Endothelial cell of umbilical vein (primary cell): ENCODE measurements at regions not wholly inside any gene's neighbourhood (a gene's known extent, or its start where the extent isn't known, plus 50 kb on each side); places are given as distances from the start of the nearest gene placed in this dataset.

Experiments used
- BruUV-seq: library from RNA; stranded (reverse); fragments of 400-500 nt; replicated peaks from 2 replicates; lab custom pipeline; 2021; lab: Mats Ljungman, UMichigan
- CTCF ChIA-PET: fragments of 300-600, 350-600 bp; sonication (Branson Sonifier 250); formaldehyde crosslinking; loops from one replicate; lab custom pipeline; 2021; ENCODE audit warnings: antibody characterized with exemption, inconsistent platforms; lab: Charles Lee
- POLR2A ChIA-PET: fragments of 300-600, 350-600 bp; sonication (Branson Sonifier 250); formaldehyde crosslinking; loops from one replicate; lab custom pipeline; 2021; ENCODE audit warnings: antibody characterized with exemption, inconsistent platforms; lab: Charles Lee
- DNase-seq: peaks from one replicate; pipeline ENCODE4 v3.0.0-alpha.2; 2011; ENCODE audit warnings: low read depth, low spot score
- FAIRE-seq: peaks from 2 replicates; lab custom pipeline; 2011; peaks lifted over from hg19 to GRCh38; lab: Jason Lieb, UNC
- H2AFZ ChIP-seq: 2 replicates; pipeline ENCODE4 v1.6.0; 2012; ENCODE audit warnings: low read depth, low read length, control low read depth, inconsistent platforms
- H3K27ac ChIP-seq: 2 replicates; pipeline ENCODE4 v1.5.1; 2011; ENCODE audit warnings: low read depth, mild to moderate bottlenecking, control low read depth, low read length, moderate library complexity; ENCODE audit not compliant: insufficient read depth
- H3K27me3 ChIP-seq, 2 experiments: 2 replicates each; pipeline versions ENCODE4 v1.6.0 to v1.6.1; 2011; ENCODE audit warnings: low read length in 2 of 2, mixed read lengths in 1 of 2; ENCODE audit not compliant: control insufficient read depth in 2 of 2, insufficient read depth in 2 of 2
- H3K36me3 ChIP-seq, 2 experiments: 2 replicates in 1 of 2; 3 replicates in 1 of 2; pipeline ENCODE4 v1.5.1; 2011; ENCODE audit warnings: low read length in 2 of 2, mild to moderate bottlenecking in 1 of 2, moderate library complexity in 1 of 2; ENCODE audit not compliant: control insufficient read depth in 2 of 2, insufficient read depth in 2 of 2; ENCODE audit errors: extremely low read depth in 1 of 2
- H3K4me1 ChIP-seq: 3 replicates; pipeline ENCODE4 v1.5.1; 2011; ENCODE audit warnings: mild to moderate bottlenecking, low read length; ENCODE audit not compliant: control insufficient read depth, insufficient read depth; ENCODE audit errors: extremely low read depth
- H3K4me2 ChIP-seq: 2 replicates; pipeline ENCODE4 v1.6.1; 2011; ENCODE audit warnings: low read length, control low read depth, mixed read lengths; ENCODE audit not compliant: insufficient read depth
- H3K4me3 ChIP-seq, 3 experiments: fragments of 200-600 bp in 1 of 3; sonication (generic), shearing (Covaris generic) in 1 of 3; replicated peaks in 1 of 3; 2 replicates each; pipeline ENCODE4 v1.5.1; 2011 to 2016; ENCODE audit warnings: control low read depth in 3 of 3, low read length in 3 of 3, mild to moderate bottlenecking in 2 of 3, inconsistent platforms in 1 of 3, low read depth in 1 of 3, moderate library complexity in 1 of 3; ENCODE audit not compliant: insufficient read depth in 1 of 3
- H3K79me2 ChIP-seq: 2 replicates; pipeline ENCODE4 v1.6.0; 2012; ENCODE audit warnings: low read length, inconsistent platforms; ENCODE audit not compliant: control insufficient read depth, insufficient read depth
- H3K9ac ChIP-seq: replicated peaks from 2 replicates; pipeline ENCODE3; 2011; ENCODE audit warnings: low read length, control low read depth; ENCODE audit not compliant: insufficient read depth; ENCODE audit errors: extremely low read depth
- H3K9me1 ChIP-seq: replicated peaks from 3 replicates; pipeline ENCODE4 v1.6.0; 2011; ENCODE audit warnings: mild to moderate bottlenecking, low read length; ENCODE audit not compliant: control insufficient read depth, insufficient read depth; ENCODE audit errors: extremely low read depth
- H3K9me3 ChIP-seq: replicated peaks from 2 replicates; pipeline ENCODE4 v1.5.1; 2012; ENCODE audit warnings: low read length, inconsistent platforms; ENCODE audit not compliant: control insufficient read depth, insufficient read depth
- H4K20me1 ChIP-seq: replicated peaks from 2 replicates; pipeline ENCODE3; 2011; ENCODE audit warnings: mild to moderate bottlenecking, low read length; ENCODE audit not compliant: control insufficient read depth, insufficient read depth; ENCODE audit errors: extremely low read depth
- CTCF ChIP-seq, 2 donors: IDR thresholded peaks; 1 replicate in 1 of 2; 2 replicates in 1 of 2; pipeline ENCODE4 v1.5.1; 2011; ENCODE audit warnings: low read length in 2 of 2, mild to moderate bottlenecking in 2 of 2, moderate library complexity in 2 of 2, control low read depth in 1 of 2, inconsistent platforms in 1 of 2, low read depth in 1 of 2; ENCODE audit not compliant: insufficient read depth in 1 of 2; ENCODE audit errors: extremely low read depth in 1 of 2
- EZH2 ChIP-seq: IDR thresholded peaks from 2 replicates; pipeline ENCODE4 v1.6.1; 2012; ENCODE audit warnings: borderline replicate concordance, low read depth, mild to moderate bottlenecking, moderate library complexity, low read length, inconsistent platforms; ENCODE audit not compliant: severe bottlenecking
- FOS ChIP-seq: IDR thresholded peaks from 2 replicates; pipeline ENCODE4 v1.6.1; 2011; ENCODE audit warnings: mild to moderate bottlenecking, low read length, moderate library complexity, borderline replicate concordance; ENCODE audit not compliant: insufficient read depth
- GATA2 ChIP-seq: IDR thresholded peaks from 2 replicates; pipeline ENCODE4 v1.7.0; 2011; ENCODE audit warnings: low read depth, mild to moderate bottlenecking, moderate library complexity, mixed read lengths, low read length; ENCODE audit not compliant: insufficient read length, insufficient read depth
- JUN ChIP-seq: IDR thresholded peaks from 2 replicates; pipeline ENCODE4 v1.6.1; 2011; ENCODE audit warnings: borderline replicate concordance, low read depth; ENCODE audit not compliant: insufficient read length, insufficient read depth
- MYC ChIP-seq: IDR thresholded peaks from one replicate; pipeline ENCODE4 v1.6.1; 2011; ENCODE audit warnings: mild to moderate bottlenecking, low read depth, low read length
- POLR2A ChIP-seq: IDR thresholded peaks from 2 replicates; pipeline ENCODE4 v1.6.1; 2012; ENCODE audit warnings: low read depth, mild to moderate bottlenecking, control low read depth, low read length
- POLR2AphosphoS5 ChIP-seq: IDR thresholded peaks from 2 replicates; pipeline ENCODE4 v1.6.1; 2012; ENCODE audit warnings: low read depth, mild to moderate bottlenecking, control low read depth, low read length, moderate library complexity; ENCODE audit not compliant: insufficient read depth
- dilution Hi-C: fragments of 300-500 bp; cut with MboI; formaldehyde crosslinking; loops from one replicate; pipeline ENCODE4 v1.15.0; 2019; ENCODE audit warnings: low sequenced_read_pairs; ENCODE audit not compliant: extremely low pct_ligation_motif_present
- intact Hi-C: fragments of 100-400 bp; cut with micrococcal nuclease; formaldehyde crosslinking; loops from one replicate; pipeline ENCODE4 v1.10.0; 2022
- TF ChIP-seq, protein P1 (sequence below): IDR thresholded peaks from 2 replicates; pipeline ENCODE4 v1.6.1; 2011; ENCODE audit not compliant: insufficient read depth, insufficient read length

DNA sequence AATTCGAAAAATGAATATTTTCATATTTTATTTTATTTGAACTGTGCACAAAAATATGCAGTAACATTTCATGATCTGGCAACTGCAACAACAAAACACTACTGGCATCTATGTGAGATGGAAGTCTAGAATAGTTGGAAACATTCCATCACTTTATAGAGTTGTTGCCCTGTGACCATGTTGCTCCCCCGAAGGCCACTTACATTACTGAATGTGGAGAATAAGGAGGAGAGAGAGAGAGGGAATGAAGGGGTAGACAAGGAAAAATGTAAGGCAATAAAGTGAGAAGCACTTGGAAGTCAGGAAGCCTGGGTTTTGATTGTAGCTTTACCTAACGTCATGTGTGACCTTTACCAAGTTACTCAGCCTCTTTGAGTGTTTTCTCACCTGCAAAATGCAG, 437.2 kb upstream of the EDIL3 start:
- no peak overlapping the region for H3K4me2 ChIP-seq
- no peaks in the 10 kb centered on the region for H3K9me1 ChIP-seq
- H3K27me3 ChIP-seq, result no peaks in the 10 kb centered on the region
- no peaks in the 10 kb centered on the region for H3K4me1 ChIP-seq
- POLR2A ChIA-PET, result no interaction called here
- H3K9ac ChIP-seq, result no peak overlapping the region
- CTCF ChIA-PET, result no interaction called here
- intact Hi-C loops (no loop called here), dilution Hi-C loops (no loop called here)
- no peak overlapping the region for H3K27ac ChIP-seq
- FAIRE-seq (no peak), DNase-seq (no peak)
- H4K20me1 ChIP-seq, result no peaks in the 10 kb centered on the region
- H3K4me3 ChIP-seq, result no peak overlapping the region
- H3K36me3 ChIP-seq, result no peaks in the 10 kb centered on the region
- no peak overlapping the region for H2AFZ ChIP-seq
- BruUV-seq, result no TSS peak
- no peaks in the 10 kb centered on the region for H3K9me3 ChIP-seq
- TF ChIP-seq POLR2AphosphoS5 (no peak), EZH2 (no peak), FOS (no peak), POLR2A (no peak)
- TF ChIP-seq, protein P1, sequence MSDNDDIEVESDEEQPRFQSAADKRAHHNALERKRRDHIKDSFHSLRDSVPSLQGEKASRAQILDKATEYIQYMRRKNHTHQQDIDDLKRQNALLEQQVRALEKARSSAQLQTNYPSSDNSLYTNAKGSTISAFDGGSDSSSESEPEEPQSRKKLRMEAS, result no peak
- H3K79me2 ChIP-seq, result no peaks in the 10 kb centered on the region

DNA sequence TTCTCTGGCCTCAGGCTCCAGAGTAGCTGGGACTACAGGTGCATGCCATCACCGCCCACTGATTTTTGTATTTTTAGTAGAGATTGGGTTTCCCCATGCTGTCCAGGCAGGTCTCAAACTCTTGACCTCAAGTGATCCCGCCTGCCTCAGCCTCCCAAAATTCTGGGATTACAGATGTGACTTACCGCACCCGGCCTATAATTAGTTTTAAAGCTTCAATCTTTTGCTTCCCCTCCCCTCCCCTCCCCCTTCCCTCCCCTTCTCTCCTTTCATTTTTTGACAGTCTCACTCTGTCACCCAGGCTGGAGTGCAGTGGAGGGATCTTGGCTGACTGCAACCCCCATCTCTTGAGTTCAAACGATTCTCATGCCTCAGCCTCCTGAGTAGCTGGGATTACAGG, 433.3 kb upstream of the EDIL3 start:
- ChIA-PET POLR2A (no interaction called here), CTCF (no interaction called here)
- no TSS peak for BruUV-seq

More for the DNA sequence above, 433.3 kb upstream of the EDIL3 start:
- H3K36me3 ChIP-seq, result no peaks in the 10 kb centered on the region
- TF ChIP-seq, protein P1, result no peak
- TF ChIP-seq POLR2A (no peak), CTCF (IDR thresholded peaks at IDR 0.05; ENCODE audit: extremely low read depth in 1 of 2, insufficient read depth in 1 of 2, low read depth in 1 of 2, low read length in 2 of 2) (no peak), POLR2AphosphoS5 (no peak), MYC (no peak), FOS (no peak), GATA2 (no peak), JUN (no peak), EZH2 (no peak)
- intact Hi-C loops, result no loop called here
- H3K9me1 ChIP-seq, result no peaks in the 10 kb centered on the region
- no peak overlapping the region for H3K4me3 ChIP-seq
- H4K20me1 ChIP-seq, result no peaks in the 10 kb centered on the region
- no peak overlapping the region for H3K9ac ChIP-seq
- dilution Hi-C loops, result no loop called here
- H3K9me3 ChIP-seq, result no peaks in the 10 kb centered on the region
- no peak overlapping the region for H3K4me2 ChIP-seq
- no peaks in the 10 kb centered on the region for H3K4me1 ChIP-seq
- no peaks in the 10 kb centered on the region for H3K79me2 ChIP-seq
- no peak overlapping the region for H2AFZ ChIP-seq
- FAIRE-seq, result no peak
- H3K27ac ChIP-seq, result no peak overlapping the region
- no peak for DNase-seq
- H3K27me3 ChIP-seq, result no peaks in the 10 kb centered on the region
